ENCODE measurements at regions not wholly inside any gene's neighbourhood (a gene's known extent, or its start where the extent isn't known, plus 50 kb on each side); places are given as distances from the start of the nearest gene placed in this dataset.
"Not testable (repeated sequence)": the region's sequence is repeated elsewhere in the genome, so short reads cannot be mapped to it uniquely, and the experiment has no call there.

GRCh38 chr14:106722813-106723687, 1196.7 kb downstream of the TMEM121 start:
- ATAC-seq: peak; percentile 70
- Mint-ChIP-seq H3K4me1 (ENCODE audit: low read depth) (peaks cover 68% of the 10 kb centered on the region), H3K27ac (peak overlapping the region; percentile 76), H3K4me3 (peak overlapping the region; percentile 37)
- DNase-seq; POLR2A ChIA-PET; H3K36me3 Mint-ChIP-seq (ENCODE audit: low read depth); H3K9me3 Mint-ChIP-seq (ENCODE audit: insufficient read depth); H3K27me3 Mint-ChIP-seq (ENCODE audit: low read depth); CTCF ChIA-PET: not testable (repeated sequence)

- H3K4me1 Mint-ChIP-seq (ENCODE audit: low read depth): peaks cover 41% of the 10 kb centered on the region
- H3K4me3 Mint-ChIP-seq; H3K27ac Mint-ChIP-seq; H3K9me3 Mint-ChIP-seq (ENCODE audit: insufficient read depth); H3K36me3 Mint-ChIP-seq (ENCODE audit: low read depth); POLR2A ChIA-PET: not testable (repeated sequence)
- peak; percentile 71 for ATAC-seq
- H3K27me3 Mint-ChIP-seq (ENCODE audit: low read depth): peaks cover 23% of the 10 kb centered on the region
- CTCF ChIA-PET: interaction anchor here (0.9 to 4.7 kb wide), 2 partner anchors 12 to 18 kb away, joined by 3 to 38 read pairs; no protein-coding TSS in a partner anchor
- peak; percentile 33 for DNase-seq
Measured at GRCh38 chr14:106727962-106728361, 1201.6 kb downstream of the TMEM121 start.

- no peak overlapping the region for H3K4me3 Mint-ChIP-seq
- no peak overlapping the region for H3K27ac Mint-ChIP-seq
- CTCF ChIA-PET: interaction anchor here (0.9 to 4.7 kb wide), 2 partner anchors 12 to 18 kb away, joined by 3 to 38 read pairs; no protein-coding TSS in a partner anchor
- H3K36me3 Mint-ChIP-seq (ENCODE audit: low read depth): no peaks in the 10 kb centered on the region
- ATAC-seq (no peak), DNase-seq (no peak)
- H3K9me3 Mint-ChIP-seq (ENCODE audit: insufficient read depth): no peaks in the 10 kb centered on the region
- H3K27me3 Mint-ChIP-seq (ENCODE audit: low read depth): peaks cover 28% of the 10 kb centered on the region
- POLR2A ChIA-PET: no interaction called here
- peaks cover 35% of the 10 kb centered on the region for H3K4me1 Mint-ChIP-seq (ENCODE audit: low read depth)
Measured at GRCh38 chr14:106728611-106729010, 1202.2 kb downstream of the TMEM121 start.

GRCh38 chr14:106729551-106729950, 1203.2 kb downstream of the TMEM121 start:
- Mint-ChIP-seq H3K9me3 (ENCODE audit: insufficient read depth) (no peaks in the 10 kb centered on the region), H3K4me3 (no peak overlapping the region), H3K27me3 (ENCODE audit: low read depth) (peaks cover 29% of the 10 kb centered on the region), H3K36me3 (ENCODE audit: low read depth) (no peaks in the 10 kb centered on the region), H3K27ac (no peak overlapping the region), H3K4me1 (ENCODE audit: low read depth) (peaks cover 30% of the 10 kb centered on the region)
- ATAC-seq: no peak
- DNase-seq: no peak
- ChIA-PET CTCF (interaction anchor here (0.7 to 4.7 kb wide), 5 partner anchors 8 to 67 kb away, joined by 3 to 38 read pairs (median 3); no protein-coding TSS in a partner anchor), POLR2A (no interaction called here)

- ChIA-PET POLR2A (no interaction called here), CTCF (interaction anchor here (1.0 to 1.2 kb wide), 2 partner anchors 70 to 139 kb away, joined by 3 to 4 read pairs; no protein-coding TSS in a partner anchor)
- DNase-seq (no peak), ATAC-seq (no peak)
- Mint-ChIP-seq H3K27ac (no peak overlapping the region), H3K4me1 (ENCODE audit: low read depth) (peaks cover 8% of the 10 kb centered on the region), H3K27me3 (ENCODE audit: low read depth) (peaks cover 48% of the 10 kb centered on the region), H3K36me3 (ENCODE audit: low read depth) (no peaks in the 10 kb centered on the region), H3K9me3 (ENCODE audit: insufficient read depth) (no peaks in the 10 kb centered on the region), H3K4me3 (no peak overlapping the region)
Measured at GRCh38 chr14:106733771-106734170, 1207.4 kb downstream of the TMEM121 start.

GRCh38 chr14:106737021-106737420, 1210.6 kb downstream of the TMEM121 start:
- Mint-ChIP-seq H3K36me3 (ENCODE audit: low read depth) (no peaks in the 10 kb centered on the region), H3K9me3 (ENCODE audit: insufficient read depth) (no peaks in the 10 kb centered on the region), H3K4me1 (ENCODE audit: low read depth) (peaks cover 18% of the 10 kb centered on the region), H3K27me3 (ENCODE audit: low read depth) (peaks cover 28% of the 10 kb centered on the region), H3K27ac (no peak overlapping the region), H3K4me3 (no peak overlapping the region)
- ChIA-PET POLR2A (no interaction called here), CTCF (interaction anchor here (1.1 to 4.3 kb wide), 10 partner anchors 9 to 206 kb away, joined by 3 to 38 read pairs (median 4); no protein-coding TSS in a partner anchor)
- DNase-seq (no peak), ATAC-seq (no peak)

- H3K27me3 Mint-ChIP-seq (ENCODE audit: low read depth): peaks cover 25% of the 10 kb centered on the region
- ATAC-seq: no peak
- no peaks in the 10 kb centered on the region for H3K36me3 Mint-ChIP-seq (ENCODE audit: low read depth)
- POLR2A ChIA-PET: no interaction called here
- H3K27ac Mint-ChIP-seq: no peak overlapping the region
- H3K4me1 Mint-ChIP-seq (ENCODE audit: low read depth): peaks cover 16% of the 10 kb centered on the region
- CTCF ChIA-PET: interaction anchor here (0.6 to 4.3 kb wide), 21 partner anchors 8 to 207 kb away, joined by 3 to 38 read pairs (median 3); no protein-coding TSS in a partner anchor
- H3K4me3 Mint-ChIP-seq: no peak overlapping the region
- no peaks in the 10 kb centered on the region for H3K9me3 Mint-ChIP-seq (ENCODE audit: insufficient read depth)
- DNase-seq: peak; percentile 39
Measured at GRCh38 chr14:106738075-106738474, 1211.7 kb downstream of the TMEM121 start.

- H3K9me3 Mint-ChIP-seq (ENCODE audit: insufficient read depth); ATAC-seq; H3K4me3 Mint-ChIP-seq; POLR2A ChIA-PET; H3K36me3 Mint-ChIP-seq (ENCODE audit: low read depth); H3K27ac Mint-ChIP-seq: not testable (repeated sequence)
- CTCF ChIA-PET: interaction anchor here (0.6 to 4.3 kb wide), 13 partner anchors 15 to 134 kb away, joined by 3 to 38 read pairs (median 3); no protein-coding TSS in a partner anchor
- H3K27me3 Mint-ChIP-seq (ENCODE audit: low read depth): peaks cover 23% of the 10 kb centered on the region
- DNase-seq: peak; percentile 62
- peaks cover 18% of the 10 kb centered on the region for H3K4me1 Mint-ChIP-seq (ENCODE audit: low read depth)
Measured at GRCh38 chr14:106738598-106739258, 1212.3 kb downstream of the TMEM121 start.

GRCh38 chr14:106741086-106741827, 1214.9 kb downstream of the TMEM121 start:
- ATAC-seq (peak; percentile 92), DNase-seq (peak; percentile 90)
- CTCF ChIA-PET: interaction anchor here (0.6 to 4.3 kb wide), 28 partner anchors 11 to 327 kb away, joined by 3 to 38 read pairs (median 4); no protein-coding TSS in a partner anchor
- H3K27ac Mint-ChIP-seq; POLR2A ChIA-PET; H3K4me3 Mint-ChIP-seq; H3K36me3 Mint-ChIP-seq (ENCODE audit: low read depth); H3K9me3 Mint-ChIP-seq (ENCODE audit: insufficient read depth): not testable (repeated sequence)
- peaks cover 13% of the 10 kb centered on the region for H3K27me3 Mint-ChIP-seq (ENCODE audit: low read depth)
- peaks cover 33% of the 10 kb centered on the region for H3K4me1 Mint-ChIP-seq (ENCODE audit: low read depth)

- H3K9me3 Mint-ChIP-seq (ENCODE audit: insufficient read depth); POLR2A ChIA-PET; H3K27ac Mint-ChIP-seq; H3K4me3 Mint-ChIP-seq; H3K36me3 Mint-ChIP-seq (ENCODE audit: low read depth): not testable (repeated sequence)
- Mint-ChIP-seq H3K27me3 (ENCODE audit: low read depth) (peaks cover 11% of the 10 kb centered on the region), H3K4me1 (ENCODE audit: low read depth) (peaks cover 34% of the 10 kb centered on the region)
- CTCF ChIA-PET: interaction anchor here (1.2 kb wide), 1 partner anchor 48 kb away, joined by 3 read pairs; no protein-coding TSS in a partner anchor
- ATAC-seq: peak; percentile 84
- peak; percentile 42 for DNase-seq
Measured at GRCh38 chr14:106745016-106745767, 1218.8 kb downstream of the TMEM121 start.

GRCh38 chr14:106750089-106750488, 1223.7 kb downstream of the TMEM121 start:
- CTCF ChIA-PET; H3K4me3 Mint-ChIP-seq; POLR2A ChIA-PET; DNase-seq; H3K9me3 Mint-ChIP-seq (ENCODE audit: insufficient read depth); H3K27ac Mint-ChIP-seq; H3K27me3 Mint-ChIP-seq (ENCODE audit: low read depth); H3K36me3 Mint-ChIP-seq (ENCODE audit: low read depth): not testable (repeated sequence)
- ATAC-seq: peak; percentile 51
- H3K4me1 Mint-ChIP-seq (ENCODE audit: low read depth): peaks cover 20% of the 10 kb centered on the region

Data from activated CD8-positive, alpha-beta T cell treated with anti-CD3 and anti-CD28 coated beads, Interleukin-2, amount 10 ng/mL, durations not matched to agents 7 days and 5 days (primary cell).